HG03095 (cell line): ENCODE measurements at regions not wholly inside any gene's neighbourhood (a gene's known extent, or its start where the extent isn't known, plus 50 kb on each side); places are given as distances from the start of the nearest gene placed in this dataset.

Experiments used
- ATAC-seq: cut with Tn5 transposase; IDR thresholded peaks from one replicate; pipeline ENCODE4 v1.9.1; 2021; ENCODE audit warnings: moderate library complexity; ENCODE audit not compliant: unreplicated experiment

DNA sequence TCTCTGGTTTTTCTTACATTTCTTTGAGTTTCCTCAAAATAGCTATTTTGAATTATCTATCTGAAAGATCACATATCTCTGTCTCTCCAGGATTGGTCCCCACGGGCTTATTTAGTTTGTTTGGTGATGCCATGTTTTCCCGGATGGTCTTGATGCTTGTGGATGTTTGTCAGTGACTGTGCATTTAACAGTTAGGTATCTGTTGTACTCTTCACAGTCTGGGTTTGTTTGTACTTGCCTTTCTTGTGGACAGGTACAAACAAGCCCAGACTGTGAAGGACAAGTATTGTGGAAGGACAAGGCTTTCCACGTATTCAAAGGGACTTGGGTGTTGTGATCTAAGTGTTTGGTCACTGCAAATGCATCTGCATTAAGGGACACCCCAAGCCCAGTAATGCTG, 49.9 kb upstream of the TOP1 start:
- ATAC-seq, result no peak
